ENCODE measurements at regions not wholly inside any gene's neighbourhood (a gene's known extent, or its start where the extent isn't known, plus 50 kb on each side); places are given as distances from the start of the nearest gene placed in this dataset.
A peak's percentile ranks its signal among the peaks of the same experiment; 100 is the strongest.

GRCh38 chr9:77084094-77084493 lies 64.6 kb downstream of the FOXB2 start:
- ATAC-seq (no peak), DNase-seq (ENCODE audit: low read depth in 1 of 2, low spot score in 1 of 2) (no peak), FAIRE-seq (no peak)
- no peaks in the 10 kb centered on the region for H3K9me3 ChIP-seq
- no peak overlapping the region for H3K27ac ChIP-seq
- no peak overlapping the region for H3K4me2 ChIP-seq
- no peaks in the 10 kb centered on the region for H3K4me1 ChIP-seq
- POLR2A ChIA-PET, result no interaction called here
- CTCF ChIA-PET, result no interaction called here
- WGBS (ENCODE audit: missing lambda C conversion rate), result 18% methylated on average over 3 of the region's 3 CpGs
- no peak for TF ChIP-seq HMGXB4 (CRISPR knock-in tag; IDR thresholded peaks at IDR 0.05; ENCODE audit: borderline replicate concordance)
- TF ChIP-seq FOSB (CRISPR knock-in tag; IDR thresholded peaks at IDR 0.05), result no peak
- TF ChIP-seq ZSCAN20 (CRISPR knock-in tag; IDR thresholded peaks at IDR 0.05), result no peak
- TF ChIP-seq KDM5A (IDR thresholded peaks at IDR 0.05), result no peak
- no peak for TF ChIP-seq ZNF302 (CRISPR knock-in tag; IDR thresholded peaks at IDR 0.05)
- no peak for TF ChIP-seq EHF (CRISPR knock-in tag; IDR thresholded peaks at IDR 0.05)
- no peak for TF ChIP-seq HOXA7 (CRISPR knock-in tag; IDR thresholded peaks at IDR 0.05)
- TF ChIP-seq RCOR1 (IDR thresholded peaks at IDR 0.05; ENCODE audit: low read depth, low read length), result no peak
- no peak for TF ChIP-seq JUN (IDR thresholded peaks at IDR 0.05)
- no peak for TF ChIP-seq NFE2L2 (conservative IDR thresholded peaks at IDR 0.05; ENCODE audit: low read length)
- TF ChIP-seq CHD4 (IDR thresholded peaks at IDR 0.05; ENCODE audit: borderline replicate concordance), result no peak
- no peak for TF ChIP-seq HDAC2 (IDR thresholded peaks at IDR 0.05)
- TF ChIP-seq, protein P1, sequence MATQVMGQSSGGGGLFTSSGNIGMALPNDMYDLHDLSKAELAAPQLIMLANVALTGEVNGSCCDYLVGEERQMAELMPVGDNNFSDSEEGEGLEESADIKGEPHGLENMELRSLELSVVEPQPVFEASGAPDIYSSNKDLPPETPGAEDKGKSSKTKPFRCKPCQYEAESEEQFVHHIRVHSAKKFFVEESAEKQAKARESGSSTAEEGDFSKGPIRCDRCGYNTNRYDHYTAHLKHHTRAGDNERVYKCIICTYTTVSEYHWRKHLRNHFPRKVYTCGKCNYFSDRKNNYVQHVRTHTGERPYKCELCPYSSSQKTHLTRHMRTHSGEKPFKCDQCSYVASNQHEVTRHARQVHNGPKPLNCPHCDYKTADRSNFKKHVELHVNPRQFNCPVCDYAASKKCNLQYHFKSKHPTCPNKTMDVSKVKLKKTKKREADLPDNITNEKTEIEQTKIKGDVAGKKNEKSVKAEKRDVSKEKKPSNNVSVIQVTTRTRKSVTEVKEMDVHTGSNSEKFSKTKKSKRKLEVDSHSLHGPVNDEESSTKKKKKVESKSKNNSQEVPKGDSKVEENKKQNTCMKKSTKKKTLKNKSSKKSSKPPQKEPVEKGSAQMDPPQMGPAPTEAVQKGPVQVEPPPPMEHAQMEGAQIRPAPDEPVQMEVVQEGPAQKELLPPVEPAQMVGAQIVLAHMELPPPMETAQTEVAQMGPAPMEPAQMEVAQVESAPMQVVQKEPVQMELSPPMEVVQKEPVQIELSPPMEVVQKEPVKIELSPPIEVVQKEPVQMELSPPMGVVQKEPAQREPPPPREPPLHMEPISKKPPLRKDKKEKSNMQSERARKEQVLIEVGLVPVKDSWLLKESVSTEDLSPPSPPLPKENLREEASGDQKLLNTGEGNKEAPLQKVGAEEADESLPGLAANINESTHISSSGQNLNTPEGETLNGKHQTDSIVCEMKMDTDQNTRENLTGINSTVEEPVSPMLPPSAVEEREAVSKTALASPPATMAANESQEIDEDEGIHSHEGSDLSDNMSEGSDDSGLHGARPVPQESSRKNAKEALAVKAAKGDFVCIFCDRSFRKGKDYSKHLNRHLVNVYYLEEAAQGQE (IDR thresholded peaks at IDR 0.05), result no peak
- no peak overlapping the region for H3K4me3 ChIP-seq

GRCh38 chr9:77085416-77085815 lies 66.0 kb downstream of the FOXB2 start:
- no peak for FAIRE-seq
- Histone ChIP-seq H3K4me1 (no peaks in the 10 kb centered on the region), H3K4me3 (no peak overlapping the region), H3K27ac (no peak overlapping the region), H3K9me3 (no peaks in the 10 kb centered on the region), H3K4me2 (no peak overlapping the region)
- TF ChIP-seq TP53 (CRISPR knock-in tag; IDR thresholded peaks at IDR 0.05) (no peak), ZFP36 (IDR thresholded peaks at IDR 0.05; ENCODE audit: borderline replicate concordance, partially characterized antibody) (no peak), NFE2L2 (conservative IDR thresholded peaks at IDR 0.05; ENCODE audit: low read length) (no peak), HOXA7 (CRISPR knock-in tag; IDR thresholded peaks at IDR 0.05) (no peak), EHF (CRISPR knock-in tag; IDR thresholded peaks at IDR 0.05) (no peak), JUN (IDR thresholded peaks at IDR 0.05) (no peak), JUNB (IDR thresholded peaks at IDR 0.05) (no peak), ESRRA (IDR thresholded peaks at IDR 0.05; ENCODE audit: borderline replicate concordance, low read length) (no peak), ZSCAN20 (CRISPR knock-in tag; IDR thresholded peaks at IDR 0.05) (no peak)
- TF ChIP-seq, protein P2, sequence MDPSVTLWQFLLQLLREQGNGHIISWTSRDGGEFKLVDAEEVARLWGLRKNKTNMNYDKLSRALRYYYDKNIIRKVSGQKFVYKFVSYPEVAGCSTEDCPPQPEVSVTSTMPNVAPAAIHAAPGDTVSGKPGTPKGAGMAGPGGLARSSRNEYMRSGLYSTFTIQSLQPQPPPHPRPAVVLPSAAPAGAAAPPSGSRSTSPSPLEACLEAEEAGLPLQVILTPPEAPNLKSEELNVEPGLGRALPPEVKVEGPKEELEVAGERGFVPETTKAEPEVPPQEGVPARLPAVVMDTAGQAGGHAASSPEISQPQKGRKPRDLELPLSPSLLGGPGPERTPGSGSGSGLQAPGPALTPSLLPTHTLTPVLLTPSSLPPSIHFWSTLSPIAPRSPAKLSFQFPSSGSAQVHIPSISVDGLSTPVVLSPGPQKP (IDR thresholded peaks at IDR 0.05; ENCODE audit: low read depth, low read length), result no peak
- DNase-seq (ENCODE audit: low read depth in 1 of 2, low spot score in 1 of 2), result no peak
- POLR2A ChIA-PET, result no interaction called here
- 10% methylated on average over 2 of the region's 2 CpGs for WGBS (ENCODE audit: missing lambda C conversion rate)
- CTCF ChIA-PET, result no interaction called here
- ATAC-seq, result 0 out of 6 replicates have a peak, but pooled peaks of 1 of the 2 experiments have one; percentile 39
